NCI-H1436 (cell line): ENCODE measurements at regions not wholly inside any gene's neighbourhood (a gene's known extent, or its start where the extent isn't known, plus 50 kb on each side); places are given as distances from the start of the nearest gene placed in this dataset.

ENCODE experiments used
- DNase-seq: peaks from one replicate; lab custom pipeline; 2025; lab: John Stamatoyannopoulos, UW

DNA sequence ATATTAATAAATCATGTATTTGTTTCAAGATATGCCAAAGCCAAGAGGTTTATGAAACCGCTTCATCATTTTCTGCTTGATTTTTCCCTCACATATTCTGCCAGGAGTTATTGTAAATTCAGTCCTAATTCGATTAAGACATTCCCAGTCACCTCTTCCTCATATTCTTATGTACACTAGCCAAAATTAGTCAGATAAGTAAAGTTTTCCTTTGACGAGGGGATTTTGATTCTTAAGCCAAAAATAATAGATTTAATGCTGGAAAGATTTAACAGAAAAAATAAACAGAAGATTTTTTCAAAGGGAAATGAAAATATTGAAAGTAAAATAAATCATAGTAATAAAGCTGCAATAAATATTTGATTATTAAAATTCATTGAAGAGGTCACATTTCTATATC lies 51.0 kb upstream of the VEGFC start:
- no peak for DNase-seq

DNA sequence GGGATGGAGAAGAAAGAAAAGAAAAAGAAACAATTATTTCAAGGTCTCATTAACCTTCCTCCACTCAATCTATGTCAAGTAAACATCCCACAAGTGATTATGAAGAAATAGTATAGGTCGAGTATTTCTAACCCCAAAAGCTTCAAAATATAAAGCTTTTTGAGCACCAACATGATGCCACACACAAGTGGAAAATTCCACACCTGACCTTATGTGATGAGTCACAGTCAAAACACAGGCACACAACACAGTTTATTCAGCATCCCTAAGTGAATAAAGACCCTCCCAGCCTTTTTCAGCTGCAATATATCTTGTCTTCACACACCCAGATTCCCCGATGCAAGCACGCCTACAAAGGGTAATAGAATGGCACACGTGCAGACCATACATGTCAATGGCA lies 51.7 kb upstream of the VEGFC start:
- no peak for DNase-seq

DNA sequence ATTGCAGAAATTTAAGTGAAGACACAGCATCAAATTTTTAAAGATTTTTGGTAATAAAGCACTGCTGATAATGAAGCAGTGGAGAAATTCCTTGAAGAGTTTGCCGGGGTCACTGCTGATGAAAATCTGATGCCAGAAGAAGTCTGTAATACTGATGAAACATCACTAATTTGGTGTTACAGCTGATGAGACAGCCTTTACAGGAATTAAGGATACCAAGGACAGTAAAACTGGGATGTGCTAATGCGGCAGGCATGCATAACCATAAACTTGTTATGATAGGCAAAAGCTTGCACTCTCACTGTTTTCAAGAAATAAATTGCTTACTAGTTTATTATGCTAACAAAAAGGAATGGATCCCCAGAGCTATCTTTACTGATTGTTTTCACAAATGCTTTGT lies 52.9 kb upstream of the VEGFC start:
- no peak for DNase-seq

DNA sequence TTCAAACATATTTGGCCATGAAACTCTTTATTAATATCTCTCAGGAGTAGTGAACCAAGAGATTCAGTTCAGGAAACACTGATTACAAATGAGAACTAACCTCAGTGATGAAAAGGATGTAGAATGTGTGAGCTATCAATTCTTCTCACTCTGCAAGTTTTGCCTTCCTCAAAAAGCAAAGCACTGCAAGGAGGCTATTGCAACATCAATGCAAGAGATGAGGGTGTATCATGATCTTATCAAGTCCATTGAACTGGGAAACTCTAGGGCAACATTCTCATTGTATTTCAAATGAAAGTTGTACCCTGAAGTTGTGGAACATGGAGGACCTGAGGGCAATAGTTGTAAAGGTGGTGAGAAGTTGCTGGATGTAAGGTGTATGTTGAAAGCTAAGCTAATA lies 56.4 kb upstream of the VEGFC start:
- no peak for DNase-seq

DNA sequence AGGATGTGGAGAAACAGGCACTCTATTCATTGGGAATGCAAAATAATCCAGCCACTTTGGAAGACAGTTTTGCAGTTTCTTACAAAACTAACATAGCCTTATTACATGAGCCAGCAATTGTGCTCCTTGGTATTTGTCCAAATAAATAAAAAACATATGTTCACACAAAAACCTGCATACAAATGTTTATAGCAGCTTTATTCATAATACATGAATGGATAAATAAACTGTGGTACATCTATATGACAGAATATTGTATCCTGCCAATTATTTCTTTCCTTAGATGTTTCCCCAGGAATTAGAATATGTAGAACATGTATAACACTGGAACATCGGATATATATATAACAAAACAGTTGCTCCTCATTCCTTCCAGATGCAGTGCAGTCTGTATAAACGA lies 57.7 kb upstream of the VEGFC start:
- DNase-seq, result no peak

DNA sequence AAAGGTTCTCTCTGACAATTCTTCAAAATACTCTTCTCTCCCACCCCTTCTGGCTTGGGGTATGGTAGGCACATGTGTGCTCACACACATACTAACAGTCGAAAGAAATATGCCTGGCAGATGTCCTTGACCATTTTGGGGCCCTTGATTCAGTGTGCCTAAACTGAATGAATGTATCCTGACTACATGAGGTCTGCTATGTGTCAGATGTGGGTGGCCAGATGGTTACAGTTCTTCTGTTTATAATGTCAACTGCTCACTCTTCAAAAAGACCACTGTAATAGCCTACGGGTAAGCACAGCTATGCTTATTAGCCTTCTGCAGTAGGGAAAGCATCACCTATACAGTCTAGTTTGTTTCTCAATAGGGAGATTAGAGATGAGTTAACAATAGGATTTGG lies 63.7 kb upstream of the VEGFC start:
- no peak for DNase-seq

DNA sequence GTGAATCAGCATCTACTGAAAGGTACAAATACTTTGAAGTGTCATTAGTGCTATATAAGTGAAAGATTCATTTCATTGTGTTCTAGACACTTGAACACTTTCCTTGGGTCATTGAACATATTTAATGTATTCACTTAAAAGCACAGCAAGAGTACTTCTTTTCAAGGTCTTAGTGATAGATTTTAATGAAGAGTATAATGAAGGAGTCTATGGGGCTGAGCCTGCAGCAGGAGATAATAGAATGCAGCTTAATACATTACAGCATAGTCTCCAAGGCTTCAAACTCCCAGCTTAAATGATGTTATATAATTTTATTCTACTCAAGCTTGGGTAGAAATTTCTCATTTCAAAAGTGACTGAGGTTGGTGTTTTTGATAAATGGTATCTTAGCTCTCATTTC lies 66.1 kb upstream of the VEGFC start:
- no peak for DNase-seq

DNA sequence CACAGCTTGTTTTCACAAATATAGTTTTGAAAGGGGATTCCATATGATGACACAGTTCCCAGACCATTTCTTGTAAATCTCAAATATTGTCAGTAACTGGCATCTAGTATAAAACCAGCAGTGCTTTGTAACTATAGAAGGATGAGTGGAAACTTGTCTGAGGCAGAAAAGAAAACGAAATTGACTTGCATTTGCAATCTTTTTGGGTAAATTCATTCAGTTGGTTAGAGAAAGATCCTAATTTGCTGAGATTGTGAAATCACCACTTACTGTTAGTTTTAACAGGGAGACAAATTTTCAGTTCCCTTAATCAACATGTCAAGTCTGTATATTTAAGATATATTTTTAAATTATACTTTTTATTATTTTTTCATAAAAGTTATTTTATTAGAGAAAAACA lies 71.5 kb upstream of the VEGFC start:
- DNase-seq, result no peak

DNA sequence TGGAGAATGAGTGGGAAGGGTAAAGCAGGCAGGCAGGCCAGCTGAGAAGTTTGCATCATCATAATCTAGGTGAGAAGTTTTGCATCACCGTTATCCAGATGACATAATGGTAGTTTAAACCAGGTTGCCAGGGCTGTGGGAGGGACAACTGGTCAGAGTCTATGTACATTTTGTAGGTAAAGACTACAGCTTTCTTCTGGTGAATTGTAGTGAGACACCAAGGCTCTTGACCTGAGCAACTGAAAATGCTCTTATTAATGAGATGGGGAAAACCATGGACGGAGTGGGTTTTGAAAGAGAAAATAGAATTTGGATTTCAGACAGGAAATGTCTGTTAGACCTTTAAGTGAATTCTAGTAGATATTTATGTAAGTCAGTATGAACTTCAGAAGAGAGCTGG lies 76.0 kb upstream of the VEGFC start:
- no peak for DNase-seq

DNA sequence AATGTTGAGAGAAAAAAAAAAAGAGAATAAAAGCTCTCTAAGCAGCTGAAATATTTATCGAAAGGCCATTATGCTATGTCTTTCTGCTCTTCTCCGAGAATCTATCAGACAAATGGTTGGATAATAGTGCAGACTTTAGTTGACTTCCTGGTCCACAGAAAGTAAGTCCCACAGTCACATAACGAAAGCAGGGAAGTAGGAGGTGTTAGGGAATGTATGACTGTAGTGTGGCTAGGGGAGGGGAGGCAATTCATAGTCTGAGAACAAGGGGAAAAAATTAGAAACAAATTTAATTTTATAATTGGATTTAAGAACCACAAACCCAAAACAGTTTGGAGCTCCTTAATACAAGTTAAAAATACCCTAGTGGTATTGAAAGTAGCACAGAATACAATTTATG lies 79.7 kb upstream of the VEGFC start:
- DNase-seq, result no peak

DNA sequence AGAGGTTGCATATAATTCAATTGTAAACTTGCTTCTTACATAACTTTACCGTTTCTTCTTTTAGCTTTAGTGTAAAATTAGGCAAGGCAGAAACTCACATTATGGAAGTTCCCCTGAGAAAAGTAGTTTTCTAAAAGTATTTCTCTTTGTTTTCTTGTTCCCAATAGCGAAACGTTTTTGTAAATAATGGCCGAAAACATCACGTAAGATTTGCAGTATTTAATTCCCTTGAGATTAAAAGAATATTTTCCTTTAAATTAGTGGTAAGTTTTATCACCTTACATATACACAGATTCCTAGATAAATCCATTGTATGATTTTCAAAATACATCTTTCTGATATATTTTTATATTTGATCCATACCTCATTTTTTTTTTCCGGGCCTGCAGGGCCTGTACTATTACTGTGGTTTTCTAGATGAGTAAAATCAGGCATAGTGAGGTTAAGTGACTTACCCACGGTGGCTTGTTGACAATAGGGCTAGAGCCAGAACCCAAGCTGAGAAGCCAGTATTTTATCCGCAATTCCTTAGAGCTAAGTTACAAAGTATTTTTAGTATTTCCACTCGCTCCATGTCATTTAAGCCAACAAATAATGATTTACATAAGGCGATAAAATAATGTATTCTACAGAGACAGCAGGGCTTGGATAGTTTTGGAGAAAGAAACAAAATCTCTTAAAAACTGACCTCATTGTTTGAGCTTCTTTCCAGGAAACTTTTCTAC lies 82.2 kb upstream of the VEGFC start:
- DNase-seq, result no peak

DNA sequence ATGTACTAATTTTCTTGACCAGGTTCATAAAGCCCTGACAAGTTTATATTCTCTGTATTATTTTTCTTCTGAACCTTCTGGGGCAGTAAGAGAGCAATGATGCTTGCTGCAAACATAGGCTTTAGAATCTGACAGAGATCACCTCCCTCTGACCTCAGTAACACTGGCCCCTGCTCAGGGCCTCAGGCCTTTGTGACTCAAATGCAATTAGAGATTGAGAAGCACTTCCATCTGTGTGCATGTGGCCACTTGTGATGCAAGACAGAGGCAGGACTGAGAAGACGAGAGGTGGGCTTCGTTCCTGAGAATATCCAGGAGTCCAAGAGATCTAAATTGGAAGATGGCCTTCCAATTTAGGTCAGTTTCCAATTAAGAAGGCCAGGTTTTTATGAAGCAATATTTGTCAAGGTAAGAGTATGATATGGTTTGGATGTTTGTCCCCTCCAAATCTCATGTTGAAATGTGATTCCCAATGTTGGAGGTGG lies 82.8 kb upstream of the VEGFC start:
- DNase-seq, result no peak

DNA sequence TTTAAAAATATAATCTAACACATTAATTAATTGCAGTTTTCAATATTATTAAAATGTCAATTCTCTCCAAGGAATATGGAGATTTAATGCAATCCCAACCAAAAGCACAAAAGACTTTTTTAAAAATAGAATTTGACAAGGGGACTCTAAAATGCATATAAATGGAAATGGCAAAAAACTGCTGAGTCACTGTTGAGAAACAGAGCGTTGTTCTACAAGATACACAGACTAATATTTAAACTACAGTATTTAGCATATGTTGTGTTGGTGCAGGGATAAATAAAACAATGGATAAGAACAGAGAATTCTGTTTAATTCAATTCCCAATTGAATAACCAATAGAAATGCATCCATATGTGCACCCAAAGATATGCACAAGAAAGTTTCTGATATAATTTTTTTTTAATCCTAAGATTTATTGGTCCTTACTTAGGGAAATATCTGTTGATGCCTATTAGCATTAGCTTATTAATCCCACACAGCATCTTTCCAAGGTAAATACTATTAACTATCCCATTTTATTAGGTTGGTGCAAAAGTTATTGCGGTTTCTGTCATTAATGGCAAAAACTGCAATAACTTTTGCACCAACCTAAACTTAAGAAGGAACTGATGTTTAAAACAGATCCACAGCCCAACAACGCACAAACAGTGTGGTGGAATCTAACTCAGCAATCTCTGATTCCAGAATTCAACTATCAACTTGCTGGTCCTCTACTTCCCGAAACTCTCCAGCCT lies 86.8 kb upstream of the VEGFC start:
- DNase-seq, result no peak

DNA sequence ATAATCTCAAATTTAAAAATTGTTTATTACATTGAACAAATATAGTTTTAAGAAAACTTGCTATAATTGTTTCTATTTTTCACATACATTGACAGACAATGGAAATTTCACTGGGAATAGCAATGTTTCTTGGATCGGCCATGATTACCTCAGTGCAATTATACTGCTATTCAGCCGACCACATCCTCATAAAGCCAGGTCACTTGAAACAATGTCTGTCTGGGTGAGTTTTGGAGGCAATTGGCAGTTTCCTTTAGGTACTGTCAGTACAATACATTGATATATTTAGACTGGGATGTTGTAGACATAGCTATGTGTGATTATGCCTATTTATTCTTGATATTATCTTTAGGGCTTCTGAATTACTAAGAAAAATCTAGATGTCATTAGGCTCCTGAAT lies 89.5 kb upstream of the VEGFC start:
- DNase-seq, result no peak

DNA sequence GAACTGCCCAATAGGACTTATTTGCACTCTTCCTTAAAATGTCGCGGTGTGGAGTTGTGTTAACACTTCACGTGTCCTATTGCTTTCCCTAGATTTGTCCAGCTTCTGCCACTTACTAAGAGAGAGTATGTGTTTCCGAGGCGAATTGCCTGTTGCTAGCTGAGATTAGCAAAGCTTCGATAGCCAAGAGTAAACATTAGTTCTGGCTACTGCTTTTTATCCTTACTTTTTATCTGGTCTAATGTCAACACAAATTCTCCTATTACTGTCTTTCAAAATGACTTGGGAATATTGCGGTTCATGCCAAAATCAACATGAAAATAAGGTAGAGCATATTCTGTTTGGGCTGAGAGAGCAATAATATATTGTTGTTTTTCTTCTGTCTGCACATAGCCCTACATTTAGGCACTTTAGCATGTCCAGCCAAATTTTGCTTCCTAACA lies 90.4 kb upstream of the VEGFC start:
- DNase-seq, result no peak

DNA sequence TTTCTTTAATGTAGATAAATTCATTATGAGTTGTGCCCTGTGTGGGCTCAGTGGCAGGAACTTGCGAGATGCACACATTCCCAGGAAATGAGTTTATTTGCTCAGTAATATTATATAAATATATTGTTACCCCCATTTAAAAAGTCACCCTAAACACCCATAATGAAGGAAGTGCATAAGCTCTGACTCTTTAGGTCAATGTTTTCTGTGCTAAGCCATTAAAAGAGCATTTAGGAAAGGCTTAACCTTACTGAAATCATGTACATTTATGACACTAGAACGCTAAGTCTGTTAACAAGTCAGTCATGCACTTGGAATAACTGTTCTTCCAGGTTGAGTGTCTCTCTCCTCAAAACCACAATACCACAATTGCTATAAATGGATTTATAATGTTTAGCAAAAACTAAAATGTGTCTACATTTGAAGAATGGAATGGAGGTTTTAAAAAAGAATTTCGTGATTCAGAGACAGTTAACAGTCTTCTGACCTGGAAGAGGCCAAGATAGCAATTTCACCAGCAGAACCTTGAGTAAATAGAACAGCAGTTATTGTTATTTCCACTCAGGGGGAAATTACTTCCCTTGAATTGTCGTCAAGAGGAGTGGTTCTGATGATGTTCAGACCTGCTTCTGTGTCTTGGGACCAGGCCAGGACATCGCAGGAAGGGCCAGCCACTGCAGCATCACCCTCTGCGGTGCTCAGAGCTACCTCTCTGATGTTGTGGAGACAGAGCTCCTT lies 91.1 kb upstream of the VEGFC start:
- no peak for DNase-seq

DNA sequence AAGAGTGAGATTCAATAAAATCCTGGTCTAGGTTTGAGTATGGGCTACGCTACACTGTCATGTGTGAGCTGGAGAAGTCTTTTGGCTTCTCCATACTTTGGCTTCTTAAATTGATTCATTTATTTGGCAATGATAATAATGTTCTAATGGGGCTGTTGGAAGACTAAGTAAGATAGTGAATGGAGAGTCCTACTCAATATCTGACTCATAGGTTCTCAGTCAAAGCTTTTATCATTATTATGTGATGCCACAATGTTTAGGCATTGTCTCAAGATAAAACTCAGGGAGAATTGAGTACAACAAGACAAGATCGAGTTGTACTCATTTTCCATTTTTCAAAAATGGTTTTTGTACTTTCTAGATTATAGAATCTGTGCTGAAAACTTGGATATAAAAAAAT lies 92.5 kb upstream of the VEGFC start:
- DNase-seq, result no peak

DNA sequence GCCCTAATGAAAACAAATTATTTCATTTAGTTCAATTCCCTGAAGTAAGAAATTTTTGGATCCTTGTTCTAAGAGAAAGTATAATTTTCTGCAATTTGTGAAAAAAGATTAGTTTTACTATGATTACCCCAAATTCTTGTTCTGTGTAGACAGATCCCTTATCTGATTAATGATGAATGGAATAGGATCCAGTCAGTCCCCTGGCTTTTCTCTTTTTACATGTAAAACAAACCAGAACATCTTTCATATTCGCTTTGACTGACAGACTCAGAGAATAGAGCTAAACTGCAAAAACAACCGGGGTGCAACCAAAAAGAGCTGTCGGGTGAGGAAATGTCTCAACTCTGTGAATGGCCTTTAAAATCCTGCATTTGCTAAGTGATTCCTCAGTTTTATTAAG lies 93.4 kb upstream of the VEGFC start:
- DNase-seq, result no peak

DNA sequence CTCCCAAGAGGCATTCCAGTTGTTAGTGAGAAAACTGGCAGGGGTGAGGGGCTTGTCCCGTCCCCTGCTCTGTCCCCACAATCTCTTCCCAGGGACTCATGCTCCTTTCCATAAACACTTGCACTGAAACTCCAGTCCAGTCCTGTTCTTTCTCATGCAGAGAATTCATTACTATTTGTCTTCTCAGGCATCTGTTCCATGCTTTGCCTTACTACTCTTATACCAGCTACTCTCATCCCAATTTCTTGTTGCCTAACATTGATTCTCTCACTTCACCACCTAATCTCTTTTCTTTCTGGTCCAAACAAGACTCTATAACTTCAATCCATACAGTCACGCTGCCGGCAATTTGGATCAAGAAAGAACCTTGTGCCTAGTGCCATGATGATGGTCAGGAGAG lies 97.1 kb upstream of the VEGFC start:
- DNase-seq, result no peak

DNA sequence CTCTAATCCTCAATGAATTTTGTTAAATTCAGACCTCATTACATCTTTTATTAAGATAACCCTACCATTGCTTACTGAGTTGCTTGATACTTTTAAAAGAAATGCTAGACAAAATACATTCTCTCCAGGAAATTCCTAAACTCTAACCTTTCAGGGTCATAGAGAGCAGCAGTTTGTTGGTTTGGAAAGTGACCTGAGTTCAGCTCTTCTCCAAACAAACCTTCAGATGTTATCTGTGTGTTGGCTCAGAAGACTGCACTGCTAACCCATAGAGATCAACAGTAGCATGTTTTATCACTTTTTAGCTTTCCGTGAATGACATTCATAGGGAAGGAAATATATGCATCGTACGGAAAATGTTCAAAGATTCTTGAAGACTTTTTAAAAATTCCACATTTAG lies 101.8 kb upstream of the VEGFC start:
- no peak for DNase-seq

DNA sequence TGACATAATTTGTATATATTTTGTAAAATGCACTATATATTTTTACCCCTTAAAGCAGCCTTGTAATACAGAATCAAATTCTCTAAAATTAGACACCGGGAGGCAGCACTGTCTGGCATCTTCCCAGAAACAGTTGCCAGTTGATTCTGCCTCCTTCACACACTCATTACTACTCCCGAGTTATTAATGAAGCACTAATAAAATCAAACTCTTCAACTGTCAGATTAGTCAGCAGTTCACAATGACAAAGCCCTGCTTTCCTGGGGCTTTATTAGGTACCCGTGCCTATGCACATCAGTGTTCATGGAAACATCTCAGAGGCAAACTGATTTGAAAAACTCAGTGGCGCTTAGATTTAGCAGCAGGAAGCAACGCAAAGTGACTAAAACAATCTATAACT lies 103.5 kb upstream of the VEGFC start:
- DNase-seq, result no peak

DNA sequence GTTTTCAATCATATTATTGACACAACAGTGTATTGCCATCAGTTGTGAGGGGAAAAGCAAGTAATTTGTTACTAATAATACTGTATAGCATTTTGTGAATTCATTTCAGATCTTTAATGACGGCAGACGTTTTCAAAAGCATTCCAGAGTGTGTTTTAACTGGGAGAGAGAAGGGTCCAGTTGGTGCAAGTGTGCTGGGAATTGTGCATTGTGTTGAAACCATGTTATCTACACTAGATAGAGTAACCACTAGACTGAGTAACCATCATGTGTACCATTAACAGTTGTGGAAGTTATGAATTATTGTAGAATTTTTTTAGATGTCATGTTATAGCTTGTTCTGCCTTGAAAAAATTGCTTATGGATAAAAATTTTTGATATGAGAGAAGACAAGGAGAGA lies 104.5 kb upstream of the VEGFC start:
- DNase-seq, result no peak

DNA sequence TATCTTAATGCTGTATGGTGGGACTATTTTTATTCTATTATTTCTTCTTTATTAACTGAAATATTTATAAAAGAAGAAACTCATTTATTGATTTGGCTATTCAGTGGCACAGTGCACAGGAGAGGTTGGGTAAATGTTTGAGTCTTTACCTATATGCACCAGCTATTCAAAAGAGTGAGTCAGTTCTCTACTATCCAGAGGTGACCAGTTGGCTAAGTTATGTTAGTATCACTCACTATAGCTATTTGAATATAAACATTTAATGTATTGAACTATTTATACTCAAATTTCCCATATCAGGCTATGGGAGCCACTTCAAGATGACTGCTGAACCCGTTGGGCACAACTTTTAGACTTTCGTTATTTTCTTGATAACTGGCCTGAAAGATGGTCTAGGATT lies 106.1 kb upstream of the VEGFC start:
- no peak for DNase-seq
